Hepatocyte (in vitro differentiated cells): ENCODE measurements at regions not wholly inside any gene's neighbourhood (a gene's known extent, or its start where the extent isn't known, plus 50 kb on each side); places are given as distances from the start of the nearest gene placed in this dataset.

Source experiments
- DNase-seq: peaks from one replicate; pipeline ENCODE4 v3.0.0-alpha.2; 2016; ENCODE audit warnings: low spot score
- H2AFZ ChIP-seq: fragments of 200-600 bp; sonication (generic); 2 replicates; pipeline ENCODE4 v1.6.0; 2016; ENCODE audit warnings: antibody characterized with exemption, mild to moderate bottlenecking
- H3K27ac ChIP-seq: fragments of 200-600 bp; sonication (generic); 2 replicates; pipeline ENCODE4 v1.5.1; 2016; ENCODE audit warnings: mild to moderate bottlenecking
- H3K27me3 ChIP-seq: fragments of 200-600 bp; sonication (generic); 2 replicates; pipeline ENCODE4 v1.6.1; 2016
- H3K36me3 ChIP-seq: fragments of 200-600 bp; sonication (generic); replicated peaks from 2 replicates; pipeline ENCODE4 v1.5.1; 2016; ENCODE audit warnings: low read depth; ENCODE audit not compliant: insufficient read depth
- H3K4me1 ChIP-seq: fragments of 200-600 bp; sonication (generic); 2 replicates; pipeline ENCODE4 v1.5.1; 2016; ENCODE audit warnings: mild to moderate bottlenecking, moderate library complexity; ENCODE audit not compliant: insufficient read depth
- H3K4me2 ChIP-seq: fragments of 200-600 bp; sonication (generic); 2 replicates; pipeline ENCODE4 v1.6.0; 2016
- H3K4me3 ChIP-seq: fragments of 200-600 bp; sonication (generic); 2 replicates; pipeline ENCODE4 v1.5.1; 2016; ENCODE audit warnings: mild to moderate bottlenecking
- H3K79me2 ChIP-seq: fragments of 200-600 bp; sonication (generic); 2 replicates; pipeline ENCODE4 v1.6.0; 2017; ENCODE audit warnings: mild to moderate bottlenecking
- H3K9me2 ChIP-seq: fragments of 200-600 bp; sonication (generic); replicated peaks from 2 replicates; pipeline ENCODE4 v1.6.0; 2017; ENCODE audit warnings: mild to moderate bottlenecking; ENCODE audit not compliant: insufficient read depth
- H3K9me3 ChIP-seq: fragments of 200-600 bp; sonication (generic); 2 replicates; pipeline ENCODE4 v1.5.1; 2016; ENCODE audit warnings: low read depth, mild to moderate bottlenecking
- H4K20me1 ChIP-seq: fragments of 200-600 bp; sonication (generic); 2 replicates; pipeline ENCODE4 v1.6.0; 2016; ENCODE audit warnings: mild to moderate bottlenecking; ENCODE audit not compliant: insufficient read depth, poor library complexity, severe bottlenecking
- CTCF ChIP-seq: fragments of 200-600 bp; sonication (generic); IDR thresholded peaks from 2 replicates; pipeline ENCODE4 v1.5.1; 2016; ENCODE audit warnings: antibody characterized with exemption, mild to moderate bottlenecking; ENCODE audit not compliant: poor library complexity
- EZH2 ChIP-seq: fragments of 200-600 bp; sonication (generic); IDR thresholded peaks from 2 replicates; pipeline ENCODE4 v1.6.1; 2016; ENCODE audit warnings: antibody characterized with exemption, mild to moderate bottlenecking, borderline replicate concordance
- EZH2phosphoT487 ChIP-seq: fragments of 200-600 bp; sonication (generic); IDR thresholded peaks from one replicate; pipeline ENCODE4 v1.6.1; 2018; ENCODE audit warnings: antibody characterized with exemption, mild to moderate bottlenecking, low read depth, moderate library complexity; ENCODE audit not compliant: unreplicated experiment, severe bottlenecking
- WGBS: methylation state at CpG from one replicate; pipeline ENCODE4 v1.1.6; 2016; ENCODE audit warnings: low lambda C conversion rate; ENCODE audit errors: missing lambda C conversion rate; 5-methylcytosine and 5-hydroxymethylcytosine counted together

GRCh38 chr2:150030436-150031190 is 443.0 kb upstream of the MMADHC start:
- H4K20me1 ChIP-seq = no peaks in the 10 kb centered on the region
- no peak overlapping the region for H3K4me2 ChIP-seq
- H3K9me2 ChIP-seq = no peaks in the 10 kb centered on the region

GRCh38 chr2:150028322-150028721 is 440.7 kb upstream of the MMADHC start:
- H3K4me2 ChIP-seq = no peak overlapping the region
- H3K9me2 ChIP-seq = no peaks in the 10 kb centered on the region
- H3K79me2 ChIP-seq = no peaks in the 10 kb centered on the region
- no peaks in the 10 kb centered on the region for H4K20me1 ChIP-seq
- H3K36me3 ChIP-seq = no peaks in the 10 kb centered on the region
- H3K27ac ChIP-seq = no peak overlapping the region
- no peak overlapping the region for H3K4me3 ChIP-seq
- no peaks in the 10 kb centered on the region for H3K4me1 ChIP-seq
- TF ChIP-seq CTCF (no peak), EZH2 (no peak), EZH2phosphoT487 (no peak)
- whole genome bisulfite sequencing = 63% methylated on average over 2 of the region's 2 CpGs
- no peak overlapping the region for H2AFZ ChIP-seq
- no peaks in the 10 kb centered on the region for H3K9me3 ChIP-seq
- DNase-seq = no peak
- H3K27me3 ChIP-seq = no peaks in the 10 kb centered on the region

More at GRCh38 chr2:150030436-150031190, 443.0 kb upstream of the MMADHC start:
- Histone ChIP-seq H3K79me2 (no peaks in the 10 kb centered on the region), H3K9me3 (no peaks in the 10 kb centered on the region), H3K27ac (no peak overlapping the region), H3K27me3 (no peaks in the 10 kb centered on the region), H3K4me3 (no peak overlapping the region), H2AFZ (no peak overlapping the region), H3K36me3 (no peaks in the 10 kb centered on the region), H3K4me1 (no peaks in the 10 kb centered on the region)
- DNase-seq = no peak
- WGBS = 72% methylated on average over 3 of the region's 3 CpGs
- TF ChIP-seq EZH2phosphoT487 (no peak), CTCF (no peak), EZH2 (no peak)

DNA sequence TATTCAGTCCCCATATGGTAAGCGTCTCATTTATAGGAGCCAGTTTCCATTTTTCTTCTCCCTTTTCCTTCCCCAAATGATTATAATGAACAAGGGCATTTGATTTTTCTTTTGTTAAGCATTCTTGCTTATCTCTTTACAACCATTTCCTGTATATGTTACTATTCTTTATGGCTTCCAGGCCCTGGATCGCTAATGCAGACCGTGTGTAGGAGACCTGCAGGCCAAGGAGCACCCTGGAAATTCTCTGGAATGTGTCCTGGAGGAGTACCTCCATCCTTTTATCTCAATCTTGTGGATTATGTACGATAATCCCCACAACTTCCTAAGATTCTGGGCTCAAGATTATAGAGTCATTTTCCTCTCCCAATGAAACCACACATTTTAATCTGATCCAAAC is 439.6 kb upstream of the MMADHC start:
- Histone ChIP-seq H4K20me1 (no peaks in the 10 kb centered on the region), H3K27me3 (no peaks in the 10 kb centered on the region), H3K9me3 (no peaks in the 10 kb centered on the region), H3K9me2 (no peaks in the 10 kb centered on the region), H3K4me1 (no peaks in the 10 kb centered on the region), H3K79me2 (no peaks in the 10 kb centered on the region), H3K36me3 (no peaks in the 10 kb centered on the region), H3K4me2 (no peak overlapping the region), H3K4me3 (no peak overlapping the region), H3K27ac (no peak overlapping the region), H2AFZ (no peak overlapping the region)
- DNase-seq = no peak
- TF ChIP-seq EZH2phosphoT487 (no peak), EZH2 (no peak), CTCF (no peak)
- 38% methylated on average over 4 of the region's 4 CpGs for WGBS
